ENCODE measurements at regions not wholly inside any gene's neighbourhood (a gene's known extent, or its start where the extent isn't known, plus 50 kb on each side); places are given as distances from the start of the nearest gene placed in this dataset.

DNA sequence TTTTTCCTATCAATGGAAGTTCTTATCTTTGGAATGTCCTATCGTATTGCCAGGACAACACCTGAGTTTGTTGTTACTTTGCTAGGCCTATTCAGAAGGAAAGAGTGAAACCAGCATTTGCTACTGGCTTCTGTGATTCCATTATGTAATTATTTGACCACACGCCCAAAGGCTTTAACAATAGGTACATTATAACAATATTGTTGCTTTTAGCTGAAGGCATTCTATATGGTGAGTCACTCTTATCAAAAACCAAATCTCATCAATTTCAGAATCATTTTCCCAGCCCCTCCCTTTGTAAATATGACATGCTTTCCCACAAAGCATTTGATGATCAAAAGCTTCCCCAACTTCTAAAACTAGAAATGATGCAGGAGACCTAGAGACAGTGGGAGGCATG is 294.4 kb upstream of the NEBL start:
- ATAC-seq = peak in 1 of 2 donors; percentile 6

DNA sequence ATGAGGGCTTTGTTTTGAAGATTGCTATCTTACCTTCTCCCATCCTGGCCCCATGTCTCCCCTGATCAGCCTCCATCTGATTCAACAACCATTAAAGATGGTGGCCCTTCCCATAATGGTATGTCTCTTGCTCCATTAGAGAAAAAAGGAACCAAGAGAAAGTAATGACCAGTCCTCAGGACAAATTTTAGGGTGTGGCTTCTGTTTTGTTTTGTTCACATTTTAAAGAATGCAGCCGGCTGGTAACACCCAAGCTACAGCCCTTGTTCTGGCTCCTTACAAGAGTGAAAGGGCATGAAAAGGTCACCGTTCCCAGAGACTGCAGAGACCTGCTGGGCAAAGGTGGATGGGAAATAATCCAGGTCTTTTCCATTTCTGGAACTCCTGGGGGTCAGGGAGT is 287.9 kb upstream of the NEBL start:
- no peaks in the 10 kb centered on the region for H3K9me3 ChIP-seq
- no peaks in the 10 kb centered on the region for H3K36me3 ChIP-seq
- H3K4me3 ChIP-seq = no peak overlapping the region
- intact Hi-C loops (cut with DNase I) = no loop called here
- H3K27ac ChIP-seq = no peak overlapping the region
- DNase-seq (no peak), ATAC-seq (no peak)
- H3K27me3 ChIP-seq (ENCODE audit: low read depth) = no peaks in the 10 kb centered on the region
- no peaks in the 10 kb centered on the region for H3K4me1 ChIP-seq
- TF ChIP-seq, protein P1, sequence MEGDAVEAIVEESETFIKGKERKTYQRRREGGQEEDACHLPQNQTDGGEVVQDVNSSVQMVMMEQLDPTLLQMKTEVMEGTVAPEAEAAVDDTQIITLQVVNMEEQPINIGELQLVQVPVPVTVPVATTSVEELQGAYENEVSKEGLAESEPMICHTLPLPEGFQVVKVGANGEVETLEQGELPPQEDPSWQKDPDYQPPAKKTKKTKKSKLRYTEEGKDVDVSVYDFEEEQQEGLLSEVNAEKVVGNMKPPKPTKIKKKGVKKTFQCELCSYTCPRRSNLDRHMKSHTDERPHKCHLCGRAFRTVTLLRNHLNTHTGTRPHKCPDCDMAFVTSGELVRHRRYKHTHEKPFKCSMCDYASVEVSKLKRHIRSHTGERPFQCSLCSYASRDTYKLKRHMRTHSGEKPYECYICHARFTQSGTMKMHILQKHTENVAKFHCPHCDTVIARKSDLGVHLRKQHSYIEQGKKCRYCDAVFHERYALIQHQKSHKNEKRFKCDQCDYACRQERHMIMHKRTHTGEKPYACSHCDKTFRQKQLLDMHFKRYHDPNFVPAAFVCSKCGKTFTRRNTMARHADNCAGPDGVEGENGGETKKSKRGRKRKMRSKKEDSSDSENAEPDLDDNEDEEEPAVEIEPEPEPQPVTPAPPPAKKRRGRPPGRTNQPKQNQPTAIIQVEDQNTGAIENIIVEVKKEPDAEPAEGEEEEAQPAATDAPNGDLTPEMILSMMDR (IDR thresholded peaks at IDR 0.05) = no peak

More for the DNA sequence above, 294.4 kb upstream of the NEBL start:
- Histone ChIP-seq H3K27me3 (ENCODE audit: low read depth) (no peaks in the 10 kb centered on the region), H3K4me1 (peaks cover 10% of the 10 kb centered on the region), H3K36me3 (no peaks in the 10 kb centered on the region), H3K4me3 (no peak overlapping the region), H3K27ac (no peak overlapping the region), H3K9me3 (no peaks in the 10 kb centered on the region)
- DNase-seq = no peak
- TF ChIP-seq, protein P1 (IDR thresholded peaks at IDR 0.05) = no peak
- intact Hi-C loops (cut with DNase I) = no loop called here

DNA sequence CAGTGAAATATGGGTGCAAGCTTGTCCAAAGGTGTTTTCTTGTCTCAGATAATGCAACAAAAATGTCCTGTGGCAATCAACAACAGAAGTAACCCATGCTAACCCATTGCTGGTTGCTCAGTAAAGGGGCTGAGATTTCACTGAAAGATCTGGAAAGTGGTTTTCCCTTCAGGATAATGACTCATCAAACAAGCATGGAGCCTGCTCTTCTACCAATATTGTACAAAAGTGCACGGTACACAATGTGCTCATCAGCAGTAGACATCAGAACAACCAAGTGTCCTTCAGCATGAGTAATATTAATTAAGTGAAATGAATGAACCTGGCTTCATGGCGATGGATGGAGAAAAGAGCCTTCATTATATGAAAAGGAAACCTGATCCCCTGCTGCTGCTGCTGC is 287.1 kb upstream of the NEBL start:
- Histone ChIP-seq H3K27ac (no peak overlapping the region), H3K36me3 (no peaks in the 10 kb centered on the region), H3K4me1 (no peaks in the 10 kb centered on the region), H3K9me3 (no peaks in the 10 kb centered on the region), H3K27me3 (ENCODE audit: low read depth) (no peaks in the 10 kb centered on the region), H3K4me3 (no peak overlapping the region)
- intact Hi-C loops (cut with DNase I) = no loop called here
- DNase-seq (no peak), ATAC-seq (no peak)
- TF ChIP-seq, protein P1 (IDR thresholded peaks at IDR 0.05) = no peak

DNA sequence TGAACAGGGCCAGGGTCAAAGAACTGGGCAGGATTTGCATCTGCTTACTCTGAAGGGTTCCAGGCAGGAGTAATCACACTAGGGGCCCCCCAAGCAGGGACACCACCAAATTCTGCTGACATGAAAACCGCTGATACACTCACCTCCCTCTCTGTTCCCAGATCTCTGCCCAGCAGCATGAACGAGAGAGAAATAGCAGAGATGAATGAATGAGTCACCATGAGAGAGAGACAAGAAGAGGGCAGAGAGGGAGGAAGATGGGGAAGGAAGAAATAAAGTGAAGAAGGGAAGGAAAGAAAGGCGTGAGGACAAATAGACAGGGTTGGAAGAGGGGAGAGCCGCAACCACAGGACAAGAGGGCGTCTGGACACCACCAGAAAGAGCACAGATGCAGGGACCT is 285.9 kb upstream of the NEBL start:
- DNase-seq (no peak), ATAC-seq (no peak)
- Histone ChIP-seq H3K9me3 (no peaks in the 10 kb centered on the region), H3K36me3 (no peaks in the 10 kb centered on the region), H3K4me1 (no peaks in the 10 kb centered on the region), H3K4me3 (no peak overlapping the region), H3K27me3 (ENCODE audit: low read depth) (no peaks in the 10 kb centered on the region), H3K27ac (no peak overlapping the region)
- TF ChIP-seq, protein P1 (IDR thresholded peaks at IDR 0.05) = no peak
- intact Hi-C loops (cut with DNase I) = no loop called here

DNA sequence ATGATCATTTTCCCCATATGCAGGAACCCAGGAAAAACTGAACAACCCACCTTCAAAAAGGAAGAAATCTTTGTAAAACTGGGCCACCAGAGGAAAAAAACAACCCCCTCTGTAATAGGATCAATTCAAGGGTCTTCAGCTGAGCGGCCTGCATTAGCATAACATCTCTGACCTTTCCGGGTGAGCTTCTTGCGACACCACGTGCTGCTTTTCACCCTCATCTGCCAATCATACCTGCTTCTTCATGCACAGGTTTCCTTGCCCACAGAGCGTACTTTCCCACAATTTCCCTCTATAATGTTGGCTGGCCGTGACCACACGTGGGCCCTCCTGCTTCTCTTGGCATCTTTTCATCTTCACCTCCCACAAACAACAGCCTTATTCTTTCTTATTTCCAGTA is 284.3 kb upstream of the NEBL start:
- H3K27me3 ChIP-seq (ENCODE audit: low read depth) = no peaks in the 10 kb centered on the region
- H3K4me3 ChIP-seq = no peak overlapping the region
- no peaks in the 10 kb centered on the region for H3K9me3 ChIP-seq
- no peaks in the 10 kb centered on the region for H3K4me1 ChIP-seq
- intact Hi-C loops (cut with DNase I) = no loop called here
- ATAC-seq (no peak), DNase-seq (no peak)
- no peaks in the 10 kb centered on the region for H3K36me3 ChIP-seq
- TF ChIP-seq, protein P1 (IDR thresholded peaks at IDR 0.05) = no peak
- H3K27ac ChIP-seq = no peak overlapping the region

DNA sequence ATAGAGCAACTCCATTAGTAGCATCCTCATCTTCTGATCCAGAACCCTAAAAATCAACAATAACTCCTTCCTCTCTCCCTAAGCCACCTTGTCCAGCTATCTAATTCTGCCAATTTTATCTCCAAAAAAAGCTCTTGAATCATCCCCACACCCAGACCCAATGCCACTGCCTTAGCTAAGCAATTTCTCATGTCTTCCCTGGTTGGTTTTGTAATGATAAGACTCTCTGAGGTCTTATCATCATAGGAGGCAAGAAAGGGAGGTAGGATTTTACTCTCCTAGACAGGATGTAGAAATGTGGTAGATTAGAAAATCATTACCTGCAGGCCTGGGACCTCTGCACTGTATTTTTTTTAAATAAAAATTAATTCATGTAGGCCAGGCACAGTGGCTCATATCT is 283.5 kb upstream of the NEBL start:
- TF ChIP-seq, protein P1 (IDR thresholded peaks at IDR 0.05) = no peak
- ATAC-seq (no peak), DNase-seq (no peak)
- Histone ChIP-seq H3K9me3 (no peaks in the 10 kb centered on the region), H3K27ac (no peak overlapping the region), H3K4me1 (peaks cover 1% of the 10 kb centered on the region), H3K27me3 (ENCODE audit: low read depth) (no peaks in the 10 kb centered on the region), H3K4me3 (no peak overlapping the region), H3K36me3 (no peaks in the 10 kb centered on the region)
- intact Hi-C loops (cut with DNase I) = no loop called here

All from lower lobe of right lung (tissue), 2 donors.